Astrocyte (in vitro differentiated cells and primary cell): ENCODE measurements at regions not wholly inside any gene's neighbourhood (a gene's known extent, or its start where the extent isn't known, plus 50 kb on each side); places are given as distances from the start of the nearest gene placed in this dataset.
"Not testable (repeated sequence)": the region's sequence is repeated elsewhere in the genome, so short reads cannot be mapped to it uniquely, and the experiment has no call there.

ENCODE experiments used
- CTCF ChIP-seq: IDR thresholded peaks from 2 replicates; pipeline ENCODE4 v1.5.1; 2011; ENCODE audit warnings: low read depth, mild to moderate bottlenecking, inconsistent platforms, low read length, moderate library complexity; ENCODE audit not compliant: insufficient read depth
- EZH2 ChIP-seq: IDR thresholded peaks from 2 replicates; pipeline ENCODE4 v1.6.1; 2012; ENCODE audit warnings: mild to moderate bottlenecking, low read length, inconsistent platforms; ENCODE audit not compliant: insufficient read depth

GRCh38 chr21:9070703-9071102 is 1450.7 kb upstream of the TPTE start:
- TF ChIP-seq EZH2, CTCF: not testable (repeated sequence)
